ENCODE measurements at regions not wholly inside any gene's neighbourhood (a gene's known extent, or its start where the extent isn't known, plus 50 kb on each side); places are given as distances from the start of the nearest gene placed in this dataset.

- Histone ChIP-seq H3K27me3 (no peaks in the 10 kb centered on the region), H3K4me3 (no peak overlapping the region), H3K36me3 (no peaks in the 10 kb centered on the region), H3K4me1 (ENCODE audit: insufficient read depth) (no peaks in the 10 kb centered on the region), H3K9me3 (no peaks in the 10 kb centered on the region), H3K27ac (no peak overlapping the region)
- intact Hi-C loops (cut with DNase I): no loop called here
- DNase-seq: no peak
- WGBS, 3 donors: 55 to 64% (median 59%) methylated on average over 2 of the region's 2 CpGs
- TF ChIP-seq, protein P1, sequence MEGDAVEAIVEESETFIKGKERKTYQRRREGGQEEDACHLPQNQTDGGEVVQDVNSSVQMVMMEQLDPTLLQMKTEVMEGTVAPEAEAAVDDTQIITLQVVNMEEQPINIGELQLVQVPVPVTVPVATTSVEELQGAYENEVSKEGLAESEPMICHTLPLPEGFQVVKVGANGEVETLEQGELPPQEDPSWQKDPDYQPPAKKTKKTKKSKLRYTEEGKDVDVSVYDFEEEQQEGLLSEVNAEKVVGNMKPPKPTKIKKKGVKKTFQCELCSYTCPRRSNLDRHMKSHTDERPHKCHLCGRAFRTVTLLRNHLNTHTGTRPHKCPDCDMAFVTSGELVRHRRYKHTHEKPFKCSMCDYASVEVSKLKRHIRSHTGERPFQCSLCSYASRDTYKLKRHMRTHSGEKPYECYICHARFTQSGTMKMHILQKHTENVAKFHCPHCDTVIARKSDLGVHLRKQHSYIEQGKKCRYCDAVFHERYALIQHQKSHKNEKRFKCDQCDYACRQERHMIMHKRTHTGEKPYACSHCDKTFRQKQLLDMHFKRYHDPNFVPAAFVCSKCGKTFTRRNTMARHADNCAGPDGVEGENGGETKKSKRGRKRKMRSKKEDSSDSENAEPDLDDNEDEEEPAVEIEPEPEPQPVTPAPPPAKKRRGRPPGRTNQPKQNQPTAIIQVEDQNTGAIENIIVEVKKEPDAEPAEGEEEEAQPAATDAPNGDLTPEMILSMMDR (IDR thresholded peaks at IDR 0.05): no peak
- TF ChIP-seq EP300 (IDR thresholded peaks at IDR 0.05) (no peak), POLR2A (IDR thresholded peaks at IDR 0.05) (no peak)
Observed at GRCh38 chr5:120016717-120017382, 387.5 kb downstream of the FAM170A start.

- intact Hi-C loops (cut with DNase I): no loop called here
Observed at GRCh38 chr5:120017513-120017912, 388.2 kb downstream of the FAM170A start.

DNA sequence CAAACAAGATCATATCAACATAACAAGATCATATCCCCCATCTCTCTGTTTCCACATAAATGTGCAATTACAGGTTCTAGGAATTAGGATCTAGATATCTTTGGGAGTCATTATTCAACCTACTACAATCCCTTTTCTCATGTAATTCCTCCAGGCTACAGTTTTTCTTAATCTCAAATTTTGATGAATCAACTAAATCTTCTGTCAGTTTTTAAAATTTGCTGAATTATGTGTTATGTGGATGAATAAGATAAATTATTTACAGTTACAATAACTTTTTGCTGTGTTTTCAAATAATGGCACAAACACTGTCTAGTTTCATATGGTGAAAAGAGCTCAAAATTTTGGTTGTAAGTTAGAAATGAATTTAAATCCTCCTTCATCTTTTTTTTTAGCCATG is 405.8 kb downstream of the FAM170A start:
- TF ChIP-seq EP300 (IDR thresholded peaks at IDR 0.05): no peak
- no peak for TF ChIP-seq POLR2A (IDR thresholded peaks at IDR 0.05)
- TF ChIP-seq, protein P1 (IDR thresholded peaks at IDR 0.05): no peak
- Histone ChIP-seq H3K4me3 (no peak overlapping the region), H3K9me3 (no peaks in the 10 kb centered on the region), H3K4me1 (ENCODE audit: insufficient read depth) (no peaks in the 10 kb centered on the region), H3K36me3 (no peaks in the 10 kb centered on the region), H3K27ac (no peak overlapping the region), H3K27me3 (no peaks in the 10 kb centered on the region)
- intact Hi-C loops (cut with DNase I): no loop called here
- no peak for DNase-seq

More at GRCh38 chr5:120017513-120017912, 388.2 kb downstream of the FAM170A start:
- no peak overlapping the region for H3K4me3 ChIP-seq
- H3K27ac ChIP-seq: no peak overlapping the region
- H3K27me3 ChIP-seq: no peaks in the 10 kb centered on the region
- DNase-seq: no peak
- no peaks in the 10 kb centered on the region for H3K9me3 ChIP-seq
- no peaks in the 10 kb centered on the region for H3K4me1 ChIP-seq (ENCODE audit: insufficient read depth)
- no peaks in the 10 kb centered on the region for H3K36me3 ChIP-seq
- TF ChIP-seq, protein P1 (IDR thresholded peaks at IDR 0.05): no peak
- TF ChIP-seq EP300 (IDR thresholded peaks at IDR 0.05): no peak
- TF ChIP-seq POLR2A (IDR thresholded peaks at IDR 0.05): no peak

- Histone ChIP-seq H3K27me3 (no peaks in the 10 kb centered on the region), H3K4me1 (ENCODE audit: insufficient read depth) (no peaks in the 10 kb centered on the region), H3K9me3 (no peaks in the 10 kb centered on the region), H3K36me3 (no peaks in the 10 kb centered on the region), H3K27ac (no peak overlapping the region), H3K4me3 (no peak overlapping the region)
- WGBS, 3 donors: 90 to 93% (median 90%) methylated on average over 16 of the region's 16 CpGs
- no peak for DNase-seq
- intact Hi-C loops (cut with DNase I): no loop called here
- TF ChIP-seq, protein P1 (IDR thresholded peaks at IDR 0.05): no peak
- TF ChIP-seq POLR2A (IDR thresholded peaks at IDR 0.05) (no peak), EP300 (IDR thresholded peaks at IDR 0.05) (no peak)
Observed at GRCh38 chr5:120035815-120036577, 406.6 kb downstream of the FAM170A start.
